ENCODE measurements at regions not wholly inside any gene's neighbourhood (a gene's known extent, or its start where the extent isn't known, plus 50 kb on each side); places are given as distances from the start of the nearest gene placed in this dataset.

DNA sequence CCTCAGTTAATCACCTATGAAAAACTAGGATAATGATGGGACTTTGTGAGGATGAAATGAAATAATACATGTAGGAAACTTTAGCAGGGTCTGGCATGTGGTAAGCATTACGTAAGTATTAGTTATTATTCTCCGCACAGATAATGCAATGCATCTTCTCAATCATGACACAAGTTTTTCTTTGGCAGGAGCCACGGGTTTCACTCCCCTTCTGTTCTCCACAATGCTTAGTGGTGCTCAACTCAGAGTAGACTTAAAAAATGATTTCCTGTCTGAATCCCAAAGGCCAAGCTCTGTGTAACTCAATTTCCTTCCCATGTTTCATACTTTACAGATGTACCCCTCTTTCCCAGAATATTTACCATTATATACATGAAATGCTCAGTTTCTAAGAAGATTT is 82.9 kb downstream of the CCDC34 start:
- H3K27ac Mint-ChIP-seq: no peak overlapping the region
- no peak for DNase-seq
- TF ChIP-seq, protein P1, sequence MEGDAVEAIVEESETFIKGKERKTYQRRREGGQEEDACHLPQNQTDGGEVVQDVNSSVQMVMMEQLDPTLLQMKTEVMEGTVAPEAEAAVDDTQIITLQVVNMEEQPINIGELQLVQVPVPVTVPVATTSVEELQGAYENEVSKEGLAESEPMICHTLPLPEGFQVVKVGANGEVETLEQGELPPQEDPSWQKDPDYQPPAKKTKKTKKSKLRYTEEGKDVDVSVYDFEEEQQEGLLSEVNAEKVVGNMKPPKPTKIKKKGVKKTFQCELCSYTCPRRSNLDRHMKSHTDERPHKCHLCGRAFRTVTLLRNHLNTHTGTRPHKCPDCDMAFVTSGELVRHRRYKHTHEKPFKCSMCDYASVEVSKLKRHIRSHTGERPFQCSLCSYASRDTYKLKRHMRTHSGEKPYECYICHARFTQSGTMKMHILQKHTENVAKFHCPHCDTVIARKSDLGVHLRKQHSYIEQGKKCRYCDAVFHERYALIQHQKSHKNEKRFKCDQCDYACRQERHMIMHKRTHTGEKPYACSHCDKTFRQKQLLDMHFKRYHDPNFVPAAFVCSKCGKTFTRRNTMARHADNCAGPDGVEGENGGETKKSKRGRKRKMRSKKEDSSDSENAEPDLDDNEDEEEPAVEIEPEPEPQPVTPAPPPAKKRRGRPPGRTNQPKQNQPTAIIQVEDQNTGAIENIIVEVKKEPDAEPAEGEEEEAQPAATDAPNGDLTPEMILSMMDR (IDR thresholded peaks at IDR 0.05): no peak
- peaks cover 30% of the 10 kb centered on the region for H3K4me1 Mint-ChIP-seq (ENCODE audit: low read depth)
- H3K9me3 Mint-ChIP-seq: no peaks in the 10 kb centered on the region
- no peaks in the 10 kb centered on the region for H3K36me3 Mint-ChIP-seq (ENCODE audit: low read depth)
- H3K4me3 Mint-ChIP-seq: no peak overlapping the region
- H3K27me3 Mint-ChIP-seq (ENCODE audit: insufficient read depth): peaks cover 2% of the 10 kb centered on the region; the same call in 1 of the 2 replicates

- TF ChIP-seq, protein P1 (IDR thresholded peaks at IDR 0.05): no peak
- DNase-seq: no peak
- peaks cover 2% of the 10 kb centered on the region for H3K27me3 Mint-ChIP-seq (ENCODE audit: insufficient read depth)
- no peaks in the 10 kb centered on the region for H3K9me3 Mint-ChIP-seq
- H3K36me3 Mint-ChIP-seq (ENCODE audit: low read depth): no peaks in the 10 kb centered on the region
- H3K27ac Mint-ChIP-seq: no peak overlapping the region
- H3K4me1 Mint-ChIP-seq (ENCODE audit: low read depth): peaks cover 30% of the 10 kb centered on the region
- H3K4me3 Mint-ChIP-seq: no peak overlapping the region
Observed at GRCh38 chr11:27279460-27279859, 83.6 kb downstream of the CCDC34 start.

DNA sequence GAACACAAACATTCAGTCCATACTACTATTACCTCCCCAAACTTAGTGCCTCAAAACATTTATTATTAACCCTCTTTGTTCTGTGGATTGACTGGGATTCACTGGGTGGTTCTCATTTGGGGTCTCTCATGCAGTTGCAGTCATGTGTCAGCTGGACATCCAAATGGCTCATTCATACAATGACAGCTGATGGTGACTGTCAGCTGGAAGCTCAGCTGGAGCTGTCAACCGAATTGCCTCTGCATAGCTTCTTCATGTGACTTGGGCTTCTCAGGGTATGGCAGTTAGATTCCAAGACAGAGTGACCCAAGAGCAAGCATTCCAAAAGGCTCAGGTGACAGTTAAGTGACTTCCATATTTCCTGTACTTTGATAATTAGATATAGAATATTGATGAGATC is 85.2 kb downstream of the CCDC34 start:
- no peaks in the 10 kb centered on the region for H3K36me3 Mint-ChIP-seq (ENCODE audit: low read depth)
- H3K9me3 Mint-ChIP-seq: no peaks in the 10 kb centered on the region
- peaks cover 20% of the 10 kb centered on the region for H3K4me1 Mint-ChIP-seq (ENCODE audit: low read depth)
- H3K27ac Mint-ChIP-seq: no peak overlapping the region
- TF ChIP-seq, protein P1 (IDR thresholded peaks at IDR 0.05): no peak
- DNase-seq: no peak
- H3K4me3 Mint-ChIP-seq: no peak overlapping the region
- peaks cover 2% of the 10 kb centered on the region for H3K27me3 Mint-ChIP-seq (ENCODE audit: insufficient read depth)

DNA sequence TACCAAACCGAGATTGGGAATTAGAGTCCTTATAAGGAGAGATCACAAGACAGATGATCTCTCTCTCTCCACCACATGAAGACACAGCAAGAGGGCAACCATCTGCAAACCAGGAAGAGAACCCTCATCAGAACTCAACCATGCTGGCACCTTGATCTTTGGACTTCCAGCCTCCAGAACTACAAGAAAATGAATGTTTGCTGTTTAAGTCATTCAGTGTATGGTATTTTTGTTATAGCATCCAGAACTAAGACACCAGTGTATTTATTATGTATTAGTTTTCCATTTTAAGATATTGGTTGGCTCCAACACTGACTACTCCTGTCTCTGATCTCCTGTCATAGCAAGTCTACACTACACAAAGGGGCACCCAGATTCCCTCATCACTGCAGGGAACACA is 86.9 kb downstream of the CCDC34 start:
- peaks cover 7% of the 10 kb centered on the region for H3K9me3 Mint-ChIP-seq
- no peak for DNase-seq
- TF ChIP-seq, protein P1 (IDR thresholded peaks at IDR 0.05): no peak
- peaks cover 3% of the 10 kb centered on the region for H3K4me1 Mint-ChIP-seq (ENCODE audit: low read depth)
- H3K4me3 Mint-ChIP-seq: no peak overlapping the region
- peaks cover 7% of the 10 kb centered on the region for H3K36me3 Mint-ChIP-seq (ENCODE audit: low read depth)
- H3K27ac Mint-ChIP-seq: no peak overlapping the region
- peaks cover 6% of the 10 kb centered on the region for H3K27me3 Mint-ChIP-seq (ENCODE audit: insufficient read depth)

- H3K27ac Mint-ChIP-seq: no peak overlapping the region
- no peak for DNase-seq
- H3K9me3 Mint-ChIP-seq: peaks cover 7% of the 10 kb centered on the region
- H3K36me3 Mint-ChIP-seq (ENCODE audit: low read depth): peaks cover 7% of the 10 kb centered on the region
- H3K4me3 Mint-ChIP-seq: no peak overlapping the region
- TF ChIP-seq, protein P1 (IDR thresholded peaks at IDR 0.05): no peak
- H3K27me3 Mint-ChIP-seq (ENCODE audit: insufficient read depth): peaks cover 7% of the 10 kb centered on the region
- H3K4me1 Mint-ChIP-seq (ENCODE audit: low read depth): no peaks in the 10 kb centered on the region
Observed at GRCh38 chr11:27274854-27275395, 88.1 kb downstream of the CCDC34 start.

DNA sequence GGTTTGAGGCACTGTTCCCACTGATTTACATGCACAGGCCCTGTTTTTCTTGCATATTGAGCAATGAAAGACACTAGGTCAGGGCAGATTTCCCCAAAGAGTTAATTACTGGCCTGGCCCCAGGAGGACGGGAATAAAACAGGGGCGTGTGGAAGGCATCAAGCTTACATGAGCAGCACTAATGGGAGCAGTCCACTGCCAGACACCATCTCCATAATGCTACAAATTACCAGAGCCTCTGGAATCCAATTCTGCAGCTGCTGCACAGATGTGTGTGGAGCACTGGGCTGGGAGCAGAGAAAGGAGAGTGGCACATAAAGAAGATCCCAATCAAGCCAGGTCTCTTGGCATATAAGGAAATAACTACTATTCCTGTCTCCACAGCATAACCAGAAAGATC is 96.9 kb downstream of the CCDC34 start:
- no peak for DNase-seq
- H3K4me3 Mint-ChIP-seq: no peak overlapping the region
- H3K4me1 Mint-ChIP-seq (ENCODE audit: low read depth): no peaks in the 10 kb centered on the region
- H3K36me3 Mint-ChIP-seq (ENCODE audit: low read depth): 0 out of 2 replicates have a peak, but pooled peaks cover 9% of the 10 kb centered on the region
- H3K27ac Mint-ChIP-seq: no peak overlapping the region
- peaks cover 15% of the 10 kb centered on the region for H3K27me3 Mint-ChIP-seq (ENCODE audit: insufficient read depth)
- TF ChIP-seq, protein P1 (IDR thresholded peaks at IDR 0.05): no peak
- peaks cover 10% of the 10 kb centered on the region for H3K9me3 Mint-ChIP-seq
